HG03469 (cell line): ENCODE measurements at regions not wholly inside any gene's neighbourhood (a gene's known extent, or its start where the extent isn't known, plus 50 kb on each side); places are given as distances from the start of the nearest gene placed in this dataset.
"Not testable (repeated sequence)": the region's sequence is repeated elsewhere in the genome, so short reads cannot be mapped to it uniquely, and the experiment has no call there.

ENCODE experiments used
- ATAC-seq: cut with Tn5 transposase; IDR thresholded peaks from one replicate; pipeline ENCODE4 v1.9.1; 2021; ENCODE audit warnings: mild to moderate bottlenecking, moderate library complexity, moderate number of reproducible peaks; ENCODE audit not compliant: unreplicated experiment

GRCh38 chr5:101278011-101278687, 375.1 kb upstream of the ST8SIA4 start:
- ATAC-seq, result no peak

GRCh38 chr5:101271945-101272344, 368.9 kb upstream of the ST8SIA4 start:
- ATAC-seq, result no peak

GRCh38 chr5:101271416-101271815, 368.3 kb upstream of the ST8SIA4 start:
- no peak for ATAC-seq

DNA sequence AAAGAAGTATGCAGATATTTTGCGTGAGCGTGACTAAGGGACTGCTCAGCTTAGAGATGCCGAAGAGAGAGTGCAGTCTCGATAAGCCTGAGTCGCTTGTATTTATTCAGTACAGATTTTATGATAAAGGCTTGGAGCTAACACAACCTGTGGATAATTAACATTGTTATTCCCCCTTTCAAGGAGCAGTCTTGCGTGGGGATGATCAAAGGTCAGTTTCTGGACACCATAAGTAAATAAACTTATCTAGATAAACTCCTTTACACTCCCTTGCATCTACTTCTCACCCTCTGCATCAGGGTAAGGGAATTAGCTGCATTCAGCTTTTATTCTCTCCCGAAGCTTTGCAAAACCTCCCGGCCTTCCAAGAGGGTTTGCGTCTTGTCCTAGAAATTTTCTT, 357.8 kb upstream of the ST8SIA4 start:
- no peak for ATAC-seq

- ATAC-seq, result no peak
Measured at GRCh38 chr5:101253096-101253495, 350.0 kb upstream of the ST8SIA4 start.

GRCh38 chr5:101244621-101245020, 341.5 kb upstream of the ST8SIA4 start:
- ATAC-seq, result no peak

- ATAC-seq, result no peak
Measured at GRCh38 chr5:101212942-101213514, 309.9 kb upstream of the ST8SIA4 start.

- no peak for ATAC-seq
Measured at GRCh38 chr5:101206534-101206933, 303.5 kb upstream of the ST8SIA4 start.

DNA sequence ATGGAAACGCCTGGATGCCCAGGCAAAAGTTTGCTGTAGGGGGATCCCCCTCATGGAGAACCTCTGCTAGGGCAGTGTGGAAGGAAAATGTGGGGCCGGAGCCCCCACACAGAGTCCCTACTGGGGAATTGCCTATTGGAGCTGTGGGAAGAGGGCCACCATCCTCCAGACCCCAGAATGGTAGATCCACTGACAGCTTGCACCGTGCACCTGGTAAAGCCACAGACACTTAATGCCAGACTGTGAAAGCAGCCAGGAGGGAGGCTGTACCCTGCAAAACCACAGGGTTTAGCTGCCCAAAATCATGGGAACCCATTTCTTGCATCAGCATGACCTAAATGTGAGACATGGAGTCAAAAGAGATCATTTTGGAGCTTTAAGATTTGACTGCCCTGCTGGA, 302.0 kb upstream of the ST8SIA4 start:
- not testable (repeated sequence) for ATAC-seq

- ATAC-seq, result not testable (repeated sequence)
Measured at GRCh38 chr5:101180365-101180764, 277.3 kb upstream of the ST8SIA4 start.

DNA sequence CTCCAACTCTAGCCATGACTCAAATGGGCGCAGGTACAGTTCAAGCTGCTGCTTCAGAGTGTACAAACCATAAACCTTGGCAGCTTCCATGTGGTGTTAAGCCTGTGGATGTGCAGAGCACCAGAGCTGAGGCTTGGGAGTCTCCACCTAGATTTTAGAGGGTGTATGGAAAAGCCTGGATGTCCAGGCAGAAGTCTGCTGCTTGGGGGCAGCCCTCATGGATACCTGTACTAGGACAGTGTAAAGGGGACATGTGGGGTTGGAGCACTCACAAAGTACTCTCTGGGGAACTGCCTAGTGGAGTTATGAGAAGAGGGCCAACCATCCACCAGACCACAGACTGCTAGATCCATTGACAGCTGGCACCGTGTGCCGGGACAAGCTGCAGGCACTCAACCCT, 273.5 kb upstream of the ST8SIA4 start:
- no peak for ATAC-seq

DNA sequence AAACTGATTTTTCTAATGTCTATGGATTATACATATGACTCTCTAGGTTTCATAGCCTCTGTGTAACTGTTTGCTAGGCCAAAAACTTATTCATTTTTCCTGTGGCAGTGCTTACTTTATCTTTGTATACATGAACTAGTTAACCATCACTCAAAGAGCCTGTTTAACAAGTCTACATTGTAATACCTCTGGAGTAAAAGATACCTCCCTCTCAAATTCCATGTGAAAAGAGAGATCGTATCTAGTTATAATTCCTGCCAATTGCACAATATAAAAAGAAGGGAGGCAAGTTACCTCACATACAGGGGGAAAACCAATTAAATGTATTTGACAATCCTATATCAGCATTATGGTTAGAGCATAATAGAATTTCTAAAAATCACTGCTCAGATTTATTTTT, 271.9 kb upstream of the ST8SIA4 start:
- ATAC-seq, result no peak

GRCh38 chr5:101163088-101163487, 260.0 kb upstream of the ST8SIA4 start:
- ATAC-seq, result no peak

GRCh38 chr5:101160002-101160401, 256.9 kb upstream of the ST8SIA4 start:
- ATAC-seq, result no peak

DNA sequence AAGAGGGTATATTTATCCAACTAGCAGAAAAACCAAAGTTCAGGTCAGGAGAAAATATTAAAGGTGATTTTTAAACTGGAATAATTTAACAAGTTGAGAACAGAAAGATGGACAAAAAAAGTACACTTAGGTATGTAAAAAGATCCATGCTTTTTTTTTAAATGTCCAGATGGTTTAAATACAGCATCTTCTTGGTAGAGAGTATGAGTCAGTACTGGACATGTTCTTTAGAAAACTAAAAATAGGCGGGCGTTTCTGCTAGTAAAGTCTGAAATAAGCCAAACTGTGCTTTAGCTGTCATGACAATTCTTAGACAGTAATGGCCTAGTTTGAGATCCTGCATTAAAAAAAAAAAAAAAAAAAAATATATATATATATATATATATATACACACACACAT, 255.9 kb upstream of the ST8SIA4 start:
- ATAC-seq, result no peak

GRCh38 chr5:101153526-101153925, 250.4 kb upstream of the ST8SIA4 start:
- no peak for ATAC-seq

DNA sequence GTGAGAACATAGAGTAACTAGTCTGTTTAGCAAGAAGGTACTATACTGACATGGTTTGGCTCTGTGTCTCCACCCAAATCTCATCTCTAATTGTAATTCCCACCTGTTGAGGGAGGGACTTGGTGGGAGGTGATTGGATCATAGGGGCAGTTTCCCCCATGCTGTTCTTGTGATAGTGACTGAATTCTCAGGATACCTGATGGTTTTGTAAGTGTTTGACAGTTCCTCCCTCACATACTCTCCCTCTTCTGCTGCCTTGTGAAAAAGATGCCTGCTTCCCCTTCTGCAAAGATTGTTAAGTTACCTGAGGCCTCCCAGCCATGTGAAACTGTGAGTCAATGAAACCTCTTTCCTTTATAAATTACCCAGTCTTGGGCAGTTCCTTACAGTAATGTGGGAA, 240.4 kb upstream of the ST8SIA4 start:
- no peak for ATAC-seq

GRCh38 chr5:101142102-101142501, 239.0 kb upstream of the ST8SIA4 start:
- ATAC-seq, result no peak

DNA sequence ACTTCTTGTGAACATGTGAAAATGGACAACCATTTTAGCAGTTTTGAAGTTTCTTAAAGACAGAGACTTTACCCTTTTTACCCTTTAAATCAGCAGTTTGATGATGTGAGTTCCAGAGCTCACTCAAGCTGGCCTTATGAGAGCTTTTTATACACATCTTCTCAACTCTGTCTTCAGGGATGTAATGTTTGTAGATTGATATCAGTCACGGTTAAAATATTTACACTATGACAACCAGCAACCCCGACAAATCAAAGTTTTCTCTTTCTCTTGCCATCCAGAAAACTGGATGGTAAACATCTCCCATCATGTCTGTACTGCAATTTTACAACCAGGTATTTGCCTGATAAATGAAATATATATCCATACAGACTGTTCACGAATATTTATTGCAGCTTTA, 233.4 kb upstream of the ST8SIA4 start:
- ATAC-seq, result no peak

GRCh38 chr5:101123363-101123762, 220.3 kb upstream of the ST8SIA4 start:
- no peak for ATAC-seq

- no peak for ATAC-seq
Measured at GRCh38 chr5:101112645-101113044, 209.6 kb upstream of the ST8SIA4 start.

DNA sequence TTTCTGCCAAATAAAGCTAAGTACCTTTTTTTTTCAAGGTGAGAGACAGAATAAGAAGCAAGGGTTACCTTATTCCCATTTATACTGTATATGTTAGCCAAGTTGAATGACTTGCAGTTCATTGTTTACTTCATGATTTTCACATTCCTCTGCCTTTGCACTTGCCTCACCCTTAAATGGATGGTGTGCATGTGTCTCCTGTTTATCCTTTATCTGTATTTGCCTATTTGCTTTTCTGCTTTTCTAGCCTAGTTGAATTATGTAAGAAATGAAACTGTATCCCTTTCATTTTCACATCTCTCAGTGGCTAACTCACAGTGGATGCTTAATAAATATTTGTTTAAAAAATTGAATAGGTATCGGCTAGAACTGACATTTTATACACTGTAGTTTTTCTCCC, 200.8 kb upstream of the ST8SIA4 start:
- no peak for ATAC-seq

DNA sequence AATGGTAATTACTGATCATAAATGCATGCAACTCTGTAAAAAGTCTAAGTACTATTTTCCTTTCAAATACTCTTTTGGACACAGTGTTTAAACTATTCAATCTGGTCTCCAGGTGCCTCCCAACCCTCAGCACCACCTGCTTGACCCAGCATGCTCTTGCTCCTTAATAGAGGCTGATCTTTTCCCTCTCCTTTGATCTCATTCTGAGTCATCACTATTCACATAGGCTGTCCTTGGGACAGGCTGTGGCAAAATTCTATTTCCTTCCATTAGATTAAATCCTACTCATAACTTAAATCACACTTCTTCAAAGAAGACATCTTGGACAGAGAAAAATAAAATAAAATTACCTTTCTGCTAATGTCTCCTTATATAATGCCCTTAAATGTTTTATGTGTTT, 199.4 kb upstream of the ST8SIA4 start:
- ATAC-seq, result no peak
